GM12878 (cell line): ENCODE measurements at regions not wholly inside any gene's neighbourhood (a gene's known extent, or its start where the extent isn't known, plus 50 kb on each side); places are given as distances from the start of the nearest gene placed in this dataset.

ENCODE experiments used
- ATAC-seq: fragments of 200-7000 bp; cut with Tn5 transposase; 3 replicates; pipeline ENCODE4 v1.9.1; 2020; ENCODE audit warnings: mild to moderate bottlenecking, moderate library complexity
- BruUV-seq: library from RNA; stranded (reverse); fragments of 400-500 nt; replicated peaks from 2 replicates; lab custom pipeline; 2021; lab: Mats Ljungman, UMichigan
- CTCF ChIA-PET: fragments of 300-600 bp; sonication (Branson Sonifier 250); formaldehyde crosslinking; extraction: SDS; loops from one replicate; lab custom pipeline; 2021; ENCODE audit warnings: inconsistent platforms; lab: Yijun Ruan, JAX
- POLR2A ChIA-PET: fragments of 350-600 bp; formaldehyde crosslinking; extraction: SDS; loops from one replicate; lab custom pipeline; 2021; ENCODE audit warnings: inconsistent platforms; lab: Charles Lee
- RAD21 ChIA-PET: fragments of 300-600 bp; sonication (Branson Sonifier 250); formaldehyde crosslinking; loops from one replicate; lab custom pipeline; 2023; ENCODE audit warnings: antibody characterized with exemption; ENCODE audit not compliant: unreplicated experiment; lab: Charles Lee
- SMC1A ChIA-PET: fragments of 300-600 bp; sonication (Branson Sonifier 250); formaldehyde crosslinking; loops from one replicate; lab custom pipeline; 2023; ENCODE audit not compliant: unreplicated experiment, uncharacterized antibody; lab: Charles Lee
- DNase-seq: peaks from one replicate; pipeline ENCODE4 v3.0.0-alpha.2; 2011; ENCODE audit warnings: low read depth, low spot score
- FAIRE-seq: peaks from 3 replicates; lab custom pipeline; 2011; peaks lifted over from hg19 to GRCh38; lab: Jason Lieb, UNC
- H2AFZ ChIP-seq: 2 replicates; pipeline ENCODE4 v1.6.0; 2011; ENCODE audit warnings: low read depth, low read length, control low read depth; ENCODE audit not compliant: control insufficient read depth
- H3K27ac ChIP-seq: 2 replicates; pipeline ENCODE4 v1.5.1; 2011; ENCODE audit warnings: control low read depth; ENCODE audit not compliant: control insufficient read depth, insufficient read depth
- H3K27me3 ChIP-seq, 2 experiments: replicated peaks in 1 of 2; 2 replicates each; pipeline versions ENCODE4 v1.6.0 to v1.6.1; 2011; ENCODE audit warnings: low read length in 1 of 2; ENCODE audit not compliant: control insufficient read depth in 2 of 2, insufficient read depth in 2 of 2
- H3K36me3 ChIP-seq, 2 experiments: 2 replicates each; pipeline ENCODE4 v1.5.1; 2011; ENCODE audit warnings: low read length in 1 of 2; ENCODE audit not compliant: control insufficient read depth in 2 of 2, insufficient read depth in 2 of 2
- H3K4me1 ChIP-seq: 2 replicates; pipeline ENCODE4 v1.6.1; 2011; ENCODE audit warnings: mild to moderate bottlenecking, low read length, moderate library complexity, mixed read lengths; ENCODE audit not compliant: control insufficient read depth, insufficient read depth
- H3K4me2 ChIP-seq: 2 replicates; pipeline ENCODE4 v1.6.0; 2011; ENCODE audit warnings: control low read depth; ENCODE audit not compliant: control insufficient read depth, insufficient read depth
- H3K4me3 ChIP-seq: fragments of 200-600 bp; sonication (generic); 2 replicates; pipeline ENCODE4 v1.5.1; 2016
- H3K79me2 ChIP-seq: 2 replicates; pipeline ENCODE4 v1.6.0; 2011; ENCODE audit warnings: low read length; ENCODE audit not compliant: control insufficient read depth, insufficient read depth
- H3K9ac ChIP-seq: 2 replicates; pipeline ENCODE4 v1.8.0; 2011; ENCODE audit warnings: low read length, control low read depth, mixed read lengths; ENCODE audit not compliant: control insufficient read depth, insufficient read depth
- H3K9me3 ChIP-seq: replicated peaks from 3 replicates; pipeline ENCODE4 v1.5.1; 2011; ENCODE audit warnings: mild to moderate bottlenecking, low read length; ENCODE audit not compliant: control insufficient read depth, insufficient read depth
- H4K20me1 ChIP-seq: 2 replicates; pipeline ENCODE4 v1.6.0; 2011; ENCODE audit not compliant: control insufficient read depth, insufficient read depth
- ASH2L ChIP-seq: fragments of 300-600, 200-600 bp; sonication (generic); IDR thresholded peaks from 2 replicates; pipeline ENCODE4 v1.6.1; 2017; ENCODE audit warnings: low read depth, mild to moderate bottlenecking, borderline replicate concordance
- DPF2 ChIP-seq: fragments of 450-650 bp; IDR thresholded peaks from 2 replicates; pipeline ENCODE4 v1.6.1; 2017; ENCODE audit warnings: mild to moderate bottlenecking
- KDM1A ChIP-seq: fragments of 200-600 bp; sonication (generic); IDR thresholded peaks from 2 replicates; pipeline ENCODE4 v1.6.1; 2016; ENCODE audit warnings: borderline replicate concordance
- POLR2A ChIP-seq: IDR thresholded peaks from 2 replicates; pipeline ENCODE4 v1.6.1; 2011; ENCODE audit warnings: low read depth, mild to moderate bottlenecking, low read length
- YY1 ChIP-seq: IDR thresholded peaks from 2 replicates; pipeline ENCODE4 v1.6.1; 2011; ENCODE audit warnings: low read depth, mild to moderate bottlenecking, low read length
- WGBS: methylation state at CpG from one replicate; pipeline ENCODE4 v1.1.6; 2016; ENCODE audit warnings: low lambda C conversion rate; ENCODE audit not compliant: insufficient replicate concordance, insufficient coverage; ENCODE audit errors: missing lambda C conversion rate; 5-methylcytosine and 5-hydroxymethylcytosine counted together
- in situ Hi-C: fragments of 300-500 bp; cut with MboI; formaldehyde crosslinking; loops from 9 replicates; pipeline ENCODE4 v1.14.3; 2018; ENCODE audit warnings: mixed read lengths
- intact Hi-C: fragments of 100-400 bp; cut with micrococcal nuclease; formaldehyde crosslinking; loops from one replicate; pipeline ENCODE4 v1.14.2; 2022; ENCODE audit not compliant: unreplicated experiment
- TF ChIP-seq, protein P1 (sequence below): IDR thresholded peaks from 2 replicates; pipeline ENCODE4 v1.6.1; 2012; ENCODE audit warnings: low read length, inconsistent platforms
- TF ChIP-seq, protein P2 (sequence below): fragments of 150-350 bp; IDR thresholded peaks from 2 replicates; pipeline ENCODE4 v1.6.1; 2016; ENCODE audit warnings: low read depth, low read length

DNA sequence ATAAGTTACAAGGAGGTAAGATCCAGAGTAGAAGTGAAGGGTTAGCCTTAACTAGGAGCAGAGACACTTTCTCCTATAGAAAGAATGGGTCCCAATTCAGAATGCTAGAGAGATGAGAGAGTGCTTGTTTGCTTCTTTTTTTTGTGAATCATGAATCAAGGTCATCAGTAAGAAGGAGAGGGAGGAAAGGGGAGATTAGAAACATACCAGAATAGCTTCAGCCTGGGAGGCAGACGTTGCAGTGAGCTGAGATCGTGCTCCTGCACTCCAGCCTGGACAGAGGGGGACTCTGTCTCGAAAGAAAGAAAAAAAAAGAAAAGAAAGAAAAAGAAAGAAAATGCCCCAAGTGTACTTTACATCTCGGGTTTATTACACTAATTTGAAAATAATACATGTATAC lies 55.8 kb upstream of the SLC35F5 start:
- BruUV-seq: no TSS peak
- in situ Hi-C loops: no loop called here

More for the DNA sequence above, 55.8 kb upstream of the SLC35F5 start:
- Histone ChIP-seq H3K4me3 (no peak overlapping the region), H3K9me3 (no peaks in the 10 kb centered on the region), H3K27me3 (no peaks in the 10 kb centered on the region), H4K20me1 (no peaks in the 10 kb centered on the region), H3K79me2 (no peaks in the 10 kb centered on the region), H3K4me1 (no peaks in the 10 kb centered on the region), H3K36me3 (no peaks in the 10 kb centered on the region), H3K4me2 (no peak overlapping the region), H2AFZ (no peak overlapping the region), H3K27ac (no peak overlapping the region), H3K9ac (no peak overlapping the region)
- DNase-seq (no peak), ATAC-seq (no peak), FAIRE-seq (no peak)
- ChIA-PET SMC1A (no interaction called here), RAD21 (no interaction called here), CTCF (interaction anchor here (0.6 kb wide), 1 partner anchor 8 kb away, joined by 3 read pairs; no protein-coding TSS in a partner anchor), POLR2A (no interaction called here)
- 44% methylated on average over 4 of the region's 4 CpGs for WGBS
- TF ChIP-seq ASH2L (no peak), KDM1A (no peak), DPF2 (no peak), POLR2A (no peak), YY1 (no peak)
- TF ChIP-seq, protein P1, sequence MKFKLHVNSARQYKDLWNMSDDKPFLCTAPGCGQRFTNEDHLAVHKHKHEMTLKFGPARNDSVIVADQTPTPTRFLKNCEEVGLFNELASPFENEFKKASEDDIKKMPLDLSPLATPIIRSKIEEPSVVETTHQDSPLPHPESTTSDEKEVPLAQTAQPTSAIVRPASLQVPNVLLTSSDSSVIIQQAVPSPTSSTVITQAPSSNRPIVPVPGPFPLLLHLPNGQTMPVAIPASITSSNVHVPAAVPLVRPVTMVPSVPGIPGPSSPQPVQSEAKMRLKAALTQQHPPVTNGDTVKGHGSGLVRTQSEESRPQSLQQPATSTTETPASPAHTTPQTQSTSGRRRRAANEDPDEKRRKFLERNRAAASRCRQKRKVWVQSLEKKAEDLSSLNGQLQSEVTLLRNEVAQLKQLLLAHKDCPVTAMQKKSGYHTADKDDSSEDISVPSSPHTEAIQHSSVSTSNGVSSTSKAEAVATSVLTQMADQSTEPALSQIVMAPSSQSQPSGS: no peak
- TF ChIP-seq, protein P2, sequence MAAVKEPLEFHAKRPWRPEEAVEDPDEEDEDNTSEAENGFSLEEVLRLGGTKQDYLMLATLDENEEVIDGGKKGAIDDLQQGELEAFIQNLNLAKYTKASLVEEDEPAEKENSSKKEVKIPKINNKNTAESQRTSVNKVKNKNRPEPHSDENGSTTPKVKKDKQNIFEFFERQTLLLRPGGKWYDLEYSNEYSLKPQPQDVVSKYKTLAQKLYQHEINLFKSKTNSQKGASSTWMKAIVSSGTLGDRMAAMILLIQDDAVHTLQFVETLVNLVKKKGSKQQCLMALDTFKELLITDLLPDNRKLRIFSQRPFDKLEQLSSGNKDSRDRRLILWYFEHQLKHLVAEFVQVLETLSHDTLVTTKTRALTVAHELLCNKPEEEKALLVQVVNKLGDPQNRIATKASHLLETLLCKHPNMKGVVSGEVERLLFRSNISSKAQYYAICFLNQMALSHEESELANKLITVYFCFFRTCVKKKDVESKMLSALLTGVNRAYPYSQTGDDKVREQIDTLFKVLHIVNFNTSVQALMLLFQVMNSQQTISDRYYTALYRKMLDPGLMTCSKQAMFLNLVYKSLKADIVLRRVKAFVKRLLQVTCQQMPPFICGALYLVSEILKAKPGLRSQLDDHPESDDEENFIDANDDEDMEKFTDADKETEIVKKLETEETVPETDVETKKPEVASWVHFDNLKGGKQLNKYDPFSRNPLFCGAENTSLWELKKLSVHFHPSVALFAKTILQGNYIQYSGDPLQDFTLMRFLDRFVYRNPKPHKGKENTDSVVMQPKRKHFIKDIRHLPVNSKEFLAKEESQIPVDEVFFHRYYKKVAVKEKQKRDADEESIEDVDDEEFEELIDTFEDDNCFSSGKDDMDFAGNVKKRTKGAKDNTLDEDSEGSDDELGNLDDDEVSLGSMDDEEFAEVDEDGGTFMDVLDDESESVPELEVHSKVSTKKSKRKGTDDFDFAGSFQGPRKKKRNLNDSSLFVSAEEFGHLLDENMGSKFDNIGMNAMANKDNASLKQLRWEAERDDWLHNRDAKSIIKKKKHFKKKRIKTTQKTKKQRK: no peak
- intact Hi-C loops: no loop called here
